Tibial nerve (tissue), 4 donors: ENCODE measurements at regions not wholly inside any gene's neighbourhood (a gene's known extent, or its start where the extent isn't known, plus 50 kb on each side); places are given as distances from the start of the nearest gene placed in this dataset.

Experiments
- EP300 ChIP-seq, 2 donors: sonication (generic); formaldehyde crosslinking; IDR thresholded peaks; one replicate each; pipeline ENCODE4 v1.6.1; 2017; ENCODE audit warnings: antibody characterized with exemption in 2 of 2, mild to moderate bottlenecking in 1 of 2
- POLR2A ChIP-seq, 2 donors: fragments of 450-650 bp; IDR thresholded peaks; one replicate each; pipeline ENCODE4 v1.6.1; 2017; ENCODE audit warnings: antibody characterized with exemption in 2 of 2, mild to moderate bottlenecking in 2 of 2, moderate library complexity in 2 of 2
- TF ChIP-seq, protein P1 (sequence below), 5 experiments: fragments of 200-600 bp in 3 of 5; fragments of 450-650 bp in 2 of 5; sonication (generic) in 3 of 5; IDR thresholded peaks; one replicate each; pipeline ENCODE4 v1.5.1; 2016 to 2019; ENCODE audit warnings: antibody characterized with exemption in 5 of 5, mild to moderate bottlenecking in 3 of 5, moderate library complexity in 2 of 5

- TF ChIP-seq, protein P1, sequence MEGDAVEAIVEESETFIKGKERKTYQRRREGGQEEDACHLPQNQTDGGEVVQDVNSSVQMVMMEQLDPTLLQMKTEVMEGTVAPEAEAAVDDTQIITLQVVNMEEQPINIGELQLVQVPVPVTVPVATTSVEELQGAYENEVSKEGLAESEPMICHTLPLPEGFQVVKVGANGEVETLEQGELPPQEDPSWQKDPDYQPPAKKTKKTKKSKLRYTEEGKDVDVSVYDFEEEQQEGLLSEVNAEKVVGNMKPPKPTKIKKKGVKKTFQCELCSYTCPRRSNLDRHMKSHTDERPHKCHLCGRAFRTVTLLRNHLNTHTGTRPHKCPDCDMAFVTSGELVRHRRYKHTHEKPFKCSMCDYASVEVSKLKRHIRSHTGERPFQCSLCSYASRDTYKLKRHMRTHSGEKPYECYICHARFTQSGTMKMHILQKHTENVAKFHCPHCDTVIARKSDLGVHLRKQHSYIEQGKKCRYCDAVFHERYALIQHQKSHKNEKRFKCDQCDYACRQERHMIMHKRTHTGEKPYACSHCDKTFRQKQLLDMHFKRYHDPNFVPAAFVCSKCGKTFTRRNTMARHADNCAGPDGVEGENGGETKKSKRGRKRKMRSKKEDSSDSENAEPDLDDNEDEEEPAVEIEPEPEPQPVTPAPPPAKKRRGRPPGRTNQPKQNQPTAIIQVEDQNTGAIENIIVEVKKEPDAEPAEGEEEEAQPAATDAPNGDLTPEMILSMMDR (IDR thresholded peaks at IDR 0.05) = no peak
- TF ChIP-seq POLR2A (IDR thresholded peaks at IDR 0.05) = no peak
- TF ChIP-seq EP300 (IDR thresholded peaks at IDR 0.05) = no peak
Observed at GRCh38 chr7:115683093-115683492, 347.5 kb downstream of the TFEC start.
